NCI-H524 (cell line): ENCODE measurements at regions not wholly inside any gene's neighbourhood (a gene's known extent, or its start where the extent isn't known, plus 50 kb on each side); places are given as distances from the start of the nearest gene placed in this dataset.
"Not testable (repeated sequence)": the region's sequence is repeated elsewhere in the genome, so short reads cannot be mapped to it uniquely, and the experiment has no call there.

ENCODE experiments used
- DNase-seq, 2 experiments: peaks; one replicate each; lab custom pipeline; 2025; lab: John Stamatoyannopoulos, UW

DNA sequence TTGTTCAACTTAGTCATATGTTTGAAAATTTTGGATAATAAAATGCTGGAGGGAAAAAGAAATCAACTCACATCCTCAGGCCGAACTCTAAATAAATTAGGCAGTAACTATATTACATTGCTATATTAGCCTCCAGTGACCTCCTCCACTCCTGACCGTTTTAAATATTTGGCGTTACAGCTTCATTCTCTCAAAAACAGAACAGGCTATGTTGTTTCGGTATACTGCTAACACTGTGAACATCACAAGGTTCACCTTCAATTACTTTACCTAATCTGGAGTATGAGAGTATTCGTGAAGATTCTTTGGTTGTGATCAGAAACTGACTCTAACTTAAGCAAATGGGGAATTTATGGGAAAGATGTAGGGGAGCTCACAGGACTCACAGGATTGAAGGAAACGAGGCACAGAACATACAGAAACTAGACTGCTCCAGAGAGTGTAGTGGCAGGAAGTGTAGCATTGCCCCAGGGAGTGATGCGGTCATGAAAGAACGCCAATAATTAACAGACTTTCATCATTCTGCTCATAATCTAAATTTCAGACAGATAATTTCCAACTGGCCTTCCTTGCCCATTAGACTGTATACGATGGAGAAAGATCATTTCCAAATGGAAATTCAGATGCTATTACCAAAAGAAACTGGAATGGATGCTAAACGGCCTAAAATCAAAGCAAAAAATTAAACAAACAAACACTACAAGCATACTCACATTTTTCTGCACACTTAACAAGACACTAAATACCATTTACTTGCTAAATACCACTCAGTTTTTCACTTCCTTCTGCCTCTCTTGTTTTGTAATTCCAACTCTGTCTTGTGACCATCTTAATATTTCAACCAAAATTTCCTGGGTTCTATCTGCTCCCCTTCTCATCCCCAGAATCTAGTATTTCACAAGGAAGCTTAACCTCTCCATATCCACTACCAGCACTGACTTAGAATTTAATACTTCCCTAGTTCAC, 110.1 kb upstream of the LPAR1 start:
- no peak for DNase-seq

DNA sequence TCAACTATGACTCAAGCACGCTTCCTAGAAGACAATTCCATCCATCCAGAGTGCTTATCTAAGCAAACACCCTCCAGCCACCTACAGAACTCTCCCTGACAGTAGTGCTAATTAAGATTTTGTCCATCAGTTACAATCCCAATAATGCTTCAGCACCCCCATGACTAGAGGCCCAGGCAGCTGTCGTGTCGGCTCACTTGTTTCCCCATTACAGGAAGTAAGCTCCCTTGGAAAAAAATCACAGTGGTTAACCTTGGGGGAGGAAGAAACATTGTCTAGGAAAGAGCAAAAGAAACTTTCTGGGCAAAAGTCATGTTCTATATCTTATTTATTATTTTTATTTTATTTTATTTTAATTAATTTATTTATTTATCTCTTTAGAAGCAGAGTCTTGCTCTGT, 108.8 kb upstream of the LPAR1 start:
- peak; percentile 11 to 67 for DNase-seq

DNA sequence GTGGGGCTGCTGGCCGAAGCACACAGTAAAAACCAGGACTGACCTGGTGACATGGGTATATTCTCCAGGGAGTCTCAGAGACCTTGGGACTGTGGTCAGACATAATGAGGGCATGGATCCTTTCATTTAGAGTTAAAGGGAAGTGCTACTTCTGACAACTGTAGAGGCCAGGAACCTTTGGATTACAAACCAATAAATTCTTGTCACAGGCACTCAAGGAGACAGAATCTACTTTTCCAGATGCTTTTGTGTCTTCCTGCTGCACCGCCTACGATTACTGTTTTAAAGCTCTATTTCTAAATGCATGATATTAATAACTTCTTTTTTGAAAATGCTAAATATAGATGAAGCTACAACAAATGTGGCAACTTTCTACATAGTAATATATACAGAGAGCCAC, 106.5 kb upstream of the LPAR1 start:
- no peak for DNase-seq

DNA sequence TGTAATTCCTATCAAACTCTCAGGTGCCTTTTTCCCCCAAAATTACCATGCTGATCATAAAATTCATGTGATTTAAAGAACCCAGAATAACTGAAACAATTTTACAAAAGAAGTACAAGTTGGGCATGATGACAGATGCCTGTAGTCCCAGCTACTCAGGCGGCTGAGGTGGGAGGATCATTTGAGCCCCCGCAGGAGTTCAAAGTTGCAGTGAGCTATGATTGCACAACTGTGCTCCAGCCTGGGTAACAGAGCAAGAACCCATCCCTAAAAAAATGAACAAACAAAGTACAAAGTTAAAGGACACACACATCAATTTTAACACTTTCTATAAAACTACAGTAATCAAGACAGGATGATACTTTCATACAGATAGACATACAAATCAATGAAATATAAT, 97.9 kb upstream of the LPAR1 start:
- DNase-seq = no peak

DNA sequence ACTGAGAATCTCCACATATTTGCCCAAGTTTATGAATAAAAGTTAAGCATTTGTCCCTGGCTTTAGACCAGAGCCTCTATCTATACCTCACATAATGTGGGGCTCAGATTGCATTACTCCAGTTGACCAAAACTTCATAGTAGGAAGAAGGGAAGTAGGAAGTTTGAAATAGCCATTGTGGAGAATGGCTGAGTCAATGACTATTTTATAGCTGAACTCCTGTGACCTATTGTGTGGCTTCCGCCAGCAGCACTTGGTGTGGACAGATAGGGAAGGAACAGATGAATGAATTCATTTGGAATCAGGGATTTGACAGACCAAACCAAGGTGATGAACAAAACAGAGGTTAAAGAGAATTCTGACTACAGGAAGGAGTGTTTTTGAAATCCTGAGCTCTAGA, 92.9 kb upstream of the LPAR1 start:
- no peak for DNase-seq

DNA sequence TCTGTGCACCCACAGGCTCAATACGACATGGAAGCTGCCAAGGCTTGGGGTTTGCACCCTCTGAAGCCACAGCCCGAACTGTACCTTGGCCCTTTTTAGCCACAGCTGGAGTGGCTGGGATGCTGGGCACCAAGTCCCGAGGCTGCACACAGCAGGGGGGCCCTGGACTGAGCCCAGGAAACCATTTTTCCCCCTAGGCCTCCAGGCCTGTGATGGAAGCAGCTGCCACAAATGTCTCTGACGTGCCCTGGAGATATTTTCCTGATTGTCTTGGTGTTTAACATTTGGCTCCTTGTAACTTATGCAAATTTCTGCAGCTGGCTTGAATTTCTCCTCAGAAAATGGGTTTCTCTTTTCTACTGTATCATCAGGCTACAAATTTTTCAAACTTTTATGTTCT, 82.3 kb upstream of the LPAR1 start:
- no peak for DNase-seq

- DNase-seq = no peak
These were observed 80.1 kb upstream of the LPAR1 start for GRCh38 chr9:111118256-111118948.

DNA sequence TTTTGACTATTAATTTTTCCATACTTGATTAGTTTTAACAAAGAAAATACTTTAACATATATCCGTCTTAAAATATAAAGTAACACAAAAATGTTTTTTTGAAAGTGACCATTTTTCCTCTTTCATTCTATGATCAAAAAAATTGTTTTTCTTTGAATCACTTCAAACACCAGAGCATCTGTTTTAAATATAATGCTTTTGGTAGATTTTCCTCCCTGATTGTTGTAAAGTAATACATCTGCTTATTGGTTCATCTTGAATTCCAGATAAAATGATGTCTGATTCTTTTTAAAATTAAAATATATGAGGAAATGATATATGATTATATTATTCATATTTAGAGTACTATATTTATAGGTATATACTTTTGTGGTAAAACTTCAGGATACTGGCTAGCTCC, 76.2 kb upstream of the LPAR1 start:
- DNase-seq = no peak

- no peak for DNase-seq
These were observed 75.4 kb upstream of the LPAR1 start for GRCh38 chr9:111113712-111114111.

GRCh38 chr9:111110805-111111204, 72.5 kb upstream of the LPAR1 start:
- no peak for DNase-seq

GRCh38 chr9:111108946-111109345, 70.7 kb upstream of the LPAR1 start:
- DNase-seq = no peak

GRCh38 chr9:111107141-111107540, 68.9 kb upstream of the LPAR1 start:
- no peak for DNase-seq

DNA sequence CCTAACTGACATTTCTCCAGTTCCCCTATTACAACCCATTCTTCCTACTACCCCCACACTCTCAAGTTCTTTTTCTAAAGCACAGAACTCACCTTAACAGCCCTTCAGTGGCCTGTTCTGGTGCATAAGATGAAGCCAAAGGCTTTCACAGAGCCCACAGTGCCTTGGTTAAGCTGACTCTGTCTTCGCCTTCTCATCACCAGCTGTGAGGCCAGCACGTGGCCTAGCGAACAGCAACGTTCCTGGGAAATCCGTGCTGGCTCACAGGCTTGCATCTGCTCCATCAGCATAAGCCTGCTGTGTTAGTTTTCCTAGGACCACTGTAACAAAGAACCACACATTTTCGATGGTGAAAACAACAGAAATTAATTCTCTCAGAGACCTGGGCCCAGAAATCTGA, 67.9 kb upstream of the LPAR1 start:
- DNase-seq = no peak

DNA sequence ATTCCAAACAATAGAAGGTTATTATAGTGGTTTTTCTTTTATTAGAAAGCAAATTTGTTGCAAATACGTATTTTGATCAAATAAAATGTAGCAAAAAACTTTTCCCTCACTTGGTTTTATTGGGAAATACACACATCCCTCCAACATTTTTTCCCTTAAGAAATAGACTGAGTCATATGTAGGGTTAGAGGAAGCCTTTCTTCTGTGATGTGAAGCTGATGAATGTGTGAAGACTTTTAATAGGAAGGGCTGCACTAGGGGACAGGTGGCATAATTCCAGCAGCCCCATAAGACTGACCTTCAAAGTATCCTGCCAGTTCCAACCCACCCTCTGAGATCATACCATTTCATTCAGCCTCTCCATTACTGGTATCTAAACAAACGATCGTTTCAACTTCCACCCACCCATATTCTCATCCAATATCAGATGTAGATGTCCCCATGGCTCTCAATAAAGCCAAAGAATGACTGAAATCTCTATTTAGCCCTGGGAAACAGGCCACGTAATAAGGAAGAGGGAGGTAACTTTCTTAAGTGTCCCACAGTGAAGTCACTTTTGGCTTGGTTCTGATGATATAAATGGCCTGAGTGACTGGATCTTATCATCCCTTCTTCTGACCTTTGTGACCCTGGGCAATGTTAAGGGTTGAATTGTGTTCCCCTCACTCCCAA, 64.7 kb upstream of the LPAR1 start:
- no peak for DNase-seq

DNA sequence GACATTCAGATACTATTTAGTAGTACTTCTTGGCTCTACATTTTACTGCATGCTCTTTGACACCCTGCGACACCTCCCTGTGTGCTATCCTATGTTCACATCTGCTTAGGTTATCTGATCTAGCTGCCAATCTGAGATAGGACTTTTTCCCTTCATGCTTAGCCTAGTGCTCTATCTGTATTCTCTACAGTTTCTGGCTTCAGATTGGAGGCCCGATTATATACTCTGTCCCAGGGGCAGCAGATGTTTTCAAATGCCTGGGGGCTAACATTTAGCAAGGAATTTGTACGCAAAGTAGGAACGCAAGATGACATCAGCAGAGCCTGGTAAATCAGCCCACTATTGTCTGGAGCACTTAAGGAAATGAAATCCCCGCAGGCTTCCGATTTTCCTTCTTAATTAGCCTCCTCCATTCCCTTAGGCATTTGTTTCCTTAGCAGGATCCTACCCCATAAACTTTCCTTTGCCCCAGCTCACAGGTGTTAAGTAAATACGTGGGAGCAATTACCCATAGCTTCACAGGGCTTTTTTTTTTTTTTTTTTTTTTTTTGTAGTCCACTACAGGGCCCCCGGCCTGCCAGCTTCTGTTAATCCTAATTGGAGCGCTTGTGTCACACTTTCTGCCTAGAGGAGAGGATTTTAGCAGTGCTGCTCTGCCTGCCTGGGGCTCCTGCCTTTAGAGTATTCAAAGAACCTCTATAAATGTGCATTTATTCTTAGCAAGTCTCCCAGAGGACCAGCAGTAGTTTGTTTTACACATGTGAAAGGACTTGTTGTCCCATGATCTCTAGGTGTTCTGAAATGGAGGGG, 61.1 kb upstream of the LPAR1 start:
- no peak for DNase-seq

GRCh38 chr9:111098093-111098492, 59.8 kb upstream of the LPAR1 start:
- no peak for DNase-seq

DNA sequence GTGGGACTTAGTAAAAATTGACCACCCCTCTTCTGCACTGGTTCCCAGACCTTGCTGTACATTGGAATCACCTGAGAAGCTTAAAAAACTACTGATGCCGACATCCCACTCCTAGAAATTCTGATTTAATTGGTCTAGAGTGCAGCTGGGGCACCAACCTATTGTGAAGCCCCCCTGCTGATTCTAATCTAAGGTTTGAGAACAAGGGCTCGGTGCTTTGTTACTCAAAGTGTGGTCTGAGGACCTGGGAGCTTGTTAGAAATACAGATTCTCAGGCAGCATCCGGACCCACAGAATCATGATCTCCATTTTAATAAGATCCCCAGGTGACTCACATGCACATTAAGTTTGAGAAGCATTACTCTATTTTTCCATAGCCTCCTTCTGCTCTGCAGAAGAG, 57.8 kb upstream of the LPAR1 start:
- DNase-seq = no peak

DNA sequence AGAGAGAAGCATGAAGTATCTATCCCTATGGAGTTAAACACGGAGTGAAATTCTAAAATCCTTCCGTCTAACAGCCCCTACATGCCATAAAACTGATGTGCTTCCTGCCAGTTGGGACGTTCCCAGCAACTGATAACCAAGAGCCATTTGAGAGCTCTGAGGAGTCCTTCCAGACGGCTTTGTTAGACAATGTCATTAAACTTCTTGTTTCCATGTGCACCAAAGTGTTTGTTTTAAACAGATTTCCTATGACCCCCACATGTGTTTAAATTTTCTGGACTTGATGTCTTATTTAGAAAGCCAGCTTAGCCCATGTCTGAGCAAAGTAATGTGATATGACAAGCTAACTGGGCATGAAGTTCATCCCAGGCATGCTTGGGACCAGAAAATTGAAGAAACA, 57.2 kb upstream of the LPAR1 start:
- no peak for DNase-seq

DNA sequence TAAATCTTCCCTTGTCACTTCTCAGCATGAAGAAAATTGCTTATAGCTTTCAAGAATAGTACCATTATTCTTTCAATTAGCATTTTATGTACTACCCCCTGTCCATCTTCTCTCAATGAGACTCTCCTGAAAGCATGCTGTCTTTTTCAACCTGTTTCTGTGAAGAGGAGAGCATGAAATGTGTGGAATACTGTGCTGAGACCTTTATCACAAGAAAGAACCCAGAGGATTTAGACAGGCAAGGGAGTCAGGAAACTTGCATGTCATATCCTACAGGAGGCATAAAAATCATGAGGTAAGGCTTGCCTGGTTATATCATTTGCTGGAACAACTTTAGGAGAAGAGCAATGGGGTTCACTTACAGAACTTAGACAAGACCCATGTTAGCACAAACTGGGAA, 56.7 kb upstream of the LPAR1 start:
- no peak for DNase-seq

- no peak for DNase-seq
These were observed 56.2 kb upstream of the LPAR1 start for GRCh38 chr9:111094433-111094924.

GRCh38 chr9:111092167-111092566, 53.9 kb upstream of the LPAR1 start:
- DNase-seq = not testable (repeated sequence)
